Stimulated activated CD8-positive, alpha-beta memory T cell treated with anti-CD3 and anti-CD28 coated beads, Interleukin-15, amount 100 ng/mL, for 24 hours (primary cell): ENCODE measurements at regions not wholly inside any gene's neighbourhood (a gene's known extent, or its start where the extent isn't known, plus 50 kb on each side); places are given as distances from the start of the nearest gene placed in this dataset.

ENCODE experiments used
- DNase-seq: peaks from one replicate; pipeline ENCODE4 v3.0.0-alpha.2; 2020; ENCODE audit warnings: low read depth

GRCh38 chr21:28342212-28342810 is 650.4 kb downstream of the LTN1 start:
- DNase-seq = no peak

DNA sequence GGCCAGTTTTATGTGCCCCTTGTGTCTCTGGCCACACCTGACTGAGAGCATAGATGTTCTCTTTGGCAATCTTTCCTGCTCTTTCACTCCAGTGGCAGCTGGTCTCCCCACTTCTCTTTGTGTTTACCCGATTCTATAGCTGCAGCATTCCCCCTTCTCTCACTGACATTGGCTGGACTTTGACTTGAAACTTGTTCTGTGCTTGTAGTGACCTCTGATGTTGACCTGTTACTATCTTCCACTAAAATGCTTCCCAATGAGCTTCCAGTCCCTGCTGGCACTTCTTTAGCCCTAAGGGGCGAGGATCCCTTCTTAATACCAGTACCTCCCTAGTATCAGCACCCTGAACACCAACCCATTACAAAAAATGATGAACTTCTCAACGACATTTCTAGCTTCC is 653.3 kb downstream of the LTN1 start:
- no peak for DNase-seq

GRCh38 chr21:28338701-28339305 is 653.9 kb downstream of the LTN1 start:
- no peak for DNase-seq

DNA sequence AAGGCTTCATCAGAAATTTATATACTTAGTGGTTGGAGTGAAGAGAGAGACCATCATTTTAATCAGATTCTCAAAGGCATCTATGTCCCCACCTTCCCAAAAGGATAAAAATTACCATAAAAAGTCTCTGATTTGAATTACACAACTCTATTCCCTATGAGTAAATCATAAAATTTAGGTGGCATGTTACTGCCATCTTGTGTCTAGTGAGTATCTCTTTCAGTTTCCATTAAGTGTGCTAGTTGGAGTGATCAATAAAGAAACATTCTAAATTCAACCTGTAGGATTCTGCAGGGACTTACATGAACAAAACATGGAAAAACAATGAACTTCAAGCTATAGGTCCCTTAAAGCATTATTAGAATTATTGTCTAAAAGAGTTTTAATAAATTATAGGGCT is 655.4 kb downstream of the LTN1 start:
- no peak for DNase-seq

DNA sequence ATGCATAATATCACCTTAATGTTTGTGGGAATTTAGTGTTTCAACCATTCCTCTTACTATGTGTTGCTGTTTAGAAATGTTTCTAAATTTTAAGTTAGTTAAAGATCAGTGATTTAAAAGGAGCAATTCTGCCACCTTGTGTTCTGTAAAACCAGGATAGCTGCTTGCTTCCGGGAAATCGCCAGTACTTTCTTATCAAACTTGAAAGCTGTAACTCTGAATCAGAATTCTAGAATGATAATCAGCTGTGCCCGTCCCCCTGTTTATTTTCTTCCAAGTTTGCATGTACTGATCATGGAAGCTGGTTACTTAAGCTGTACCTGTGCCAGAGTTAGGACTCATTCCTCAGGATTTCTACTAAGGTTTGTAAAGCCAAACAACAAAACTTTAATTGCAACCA is 656.4 kb downstream of the LTN1 start:
- no peak for DNase-seq

DNA sequence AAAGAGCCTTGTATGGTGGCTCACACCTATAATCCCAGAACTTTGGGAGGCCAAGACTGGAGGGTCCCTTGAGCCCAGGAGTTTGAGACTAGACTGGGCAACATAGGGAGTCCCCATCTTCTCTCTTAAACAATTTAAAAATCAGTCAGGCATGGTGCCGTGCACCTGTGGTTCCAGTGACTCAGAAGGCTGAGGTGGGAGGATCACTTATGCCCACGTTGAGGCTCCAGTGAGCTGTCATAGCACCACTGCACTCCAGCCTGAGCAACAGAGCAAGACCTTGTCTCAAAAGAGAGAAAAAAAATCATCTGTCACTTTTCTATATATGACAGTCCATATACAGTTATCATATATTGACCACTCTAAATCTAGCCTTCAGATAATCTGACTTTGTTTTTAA is 658.3 kb downstream of the LTN1 start:
- no peak for DNase-seq

DNA sequence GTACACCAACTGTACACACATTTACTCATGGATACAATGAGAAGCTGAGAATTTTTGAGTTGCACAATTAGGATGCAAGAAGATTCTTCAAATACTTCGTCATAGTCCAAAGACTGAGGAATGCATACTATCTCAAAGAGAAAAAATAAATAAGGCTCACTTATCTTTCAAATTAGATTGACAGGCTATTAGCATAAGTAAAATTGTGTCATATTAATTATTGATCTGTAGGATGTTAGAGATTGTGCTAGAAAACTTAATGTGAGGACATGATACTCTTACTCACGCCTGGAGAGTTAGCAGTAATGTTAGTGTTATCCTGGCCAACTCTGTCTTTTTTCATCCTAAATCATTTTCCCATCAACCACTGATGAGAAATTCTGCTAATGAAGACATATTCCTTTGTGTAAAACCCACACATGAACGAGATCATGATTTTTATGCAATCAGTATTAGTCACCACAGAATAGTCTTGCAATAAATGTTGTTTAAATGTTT is 659.0 kb downstream of the LTN1 start:
- no peak for DNase-seq

DNA sequence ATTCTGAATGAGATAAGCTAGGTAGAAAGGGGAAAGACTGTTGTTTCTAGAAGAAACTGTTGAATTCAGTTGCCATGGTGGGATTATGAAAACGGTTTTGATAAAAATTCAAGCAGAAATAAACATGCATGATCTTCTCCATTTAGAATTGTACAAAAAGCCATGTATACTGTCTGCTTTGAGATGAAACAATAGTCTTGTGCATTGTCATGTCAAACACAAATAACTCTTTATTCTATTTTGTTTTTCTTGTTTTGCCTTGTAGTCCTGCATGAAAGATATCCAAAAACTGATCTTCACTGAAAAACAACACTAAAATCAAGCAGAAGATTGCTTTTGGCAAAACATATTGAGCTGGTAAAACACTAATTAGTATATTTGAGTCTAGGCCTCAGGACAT is 659.9 kb downstream of the LTN1 start:
- no peak for DNase-seq

- no peak for DNase-seq
Measured at GRCh38 chr21:28325618-28326017, 667.1 kb downstream of the LTN1 start.

DNA sequence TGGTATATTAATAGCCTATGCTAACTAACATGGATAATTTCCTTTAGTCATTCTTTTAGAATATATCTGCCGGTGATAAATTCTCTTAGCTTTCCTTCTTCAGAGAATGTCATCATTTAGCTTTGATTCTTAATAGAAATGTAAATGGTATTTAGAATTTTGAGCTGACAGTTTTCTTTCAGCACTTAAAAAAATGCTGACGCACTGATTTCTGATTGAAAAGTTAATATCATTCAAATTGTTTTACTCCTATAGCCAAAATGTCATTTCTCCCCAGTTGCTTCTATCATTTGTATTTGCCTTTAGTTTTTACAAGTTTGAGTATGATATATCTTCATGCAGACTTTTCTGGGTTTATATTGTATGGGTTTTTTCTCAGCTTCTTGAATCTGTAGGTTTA is 668.0 kb downstream of the LTN1 start:
- DNase-seq = no peak

DNA sequence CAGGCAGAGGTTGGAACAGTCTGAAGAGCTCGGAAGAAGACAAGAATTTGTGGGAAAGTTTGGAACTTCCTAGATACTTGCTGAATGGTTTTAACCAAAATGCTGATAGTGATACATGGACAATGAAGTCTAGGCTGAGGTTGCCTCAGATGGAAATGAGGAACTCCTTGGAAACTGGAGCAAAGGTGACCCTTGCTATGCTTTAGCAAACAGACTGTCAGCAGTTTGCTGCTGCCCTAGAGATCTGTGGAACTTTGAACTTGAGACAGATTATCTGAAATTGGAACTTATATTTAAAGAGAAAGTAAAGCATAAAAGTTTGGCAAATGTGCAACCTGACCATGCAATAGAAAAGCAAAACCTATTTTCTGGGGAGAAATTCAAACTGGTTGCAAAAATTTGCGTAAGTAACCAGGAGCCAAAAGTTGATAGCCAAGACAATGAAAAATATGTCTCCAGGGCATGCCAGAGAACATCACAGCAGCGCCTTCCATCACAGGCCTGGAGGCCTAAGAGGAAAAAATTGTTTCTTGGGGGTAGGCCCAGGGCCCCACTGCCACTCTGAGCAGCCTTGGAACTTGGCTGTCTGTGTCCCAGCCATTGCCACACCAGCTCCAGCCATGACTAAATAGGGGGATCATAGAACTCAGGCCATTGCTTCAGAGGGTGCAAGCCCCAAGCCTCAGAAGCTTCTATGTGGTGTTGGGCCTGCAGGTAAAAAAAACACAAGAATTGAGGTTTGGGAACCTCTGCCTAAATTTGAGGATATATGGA is 675.3 kb downstream of the LTN1 start:
- no peak for DNase-seq

GRCh38 chr21:28311411-28312190 is 681.1 kb downstream of the LTN1 start:
- DNase-seq = no peak

GRCh38 chr21:28310711-28311110 is 682.0 kb downstream of the LTN1 start:
- DNase-seq = no peak

- no peak for DNase-seq
Measured at GRCh38 chr21:28310171-28310685, 682.4 kb downstream of the LTN1 start.

- DNase-seq = no peak
Measured at GRCh38 chr21:28309596-28309995, 683.1 kb downstream of the LTN1 start.

DNA sequence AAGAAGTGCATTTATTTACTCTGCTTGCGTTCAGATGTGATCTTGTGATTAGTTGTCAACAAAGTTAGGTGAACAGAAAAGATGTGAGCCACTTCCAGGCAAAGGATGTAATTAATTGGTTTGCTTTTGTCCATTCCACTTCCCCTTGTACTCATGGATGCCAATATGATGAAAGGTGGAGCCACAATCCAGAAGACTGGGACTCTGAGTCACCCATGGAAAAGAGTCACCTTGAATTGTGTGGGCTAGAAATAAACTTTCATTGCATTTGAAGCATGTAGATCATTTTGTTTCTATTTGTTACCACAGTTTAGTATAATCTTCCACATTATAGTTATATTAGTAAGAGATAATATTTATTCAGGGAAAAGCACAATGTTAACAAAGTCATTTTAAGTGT is 684.2 kb downstream of the LTN1 start:
- no peak for DNase-seq

DNA sequence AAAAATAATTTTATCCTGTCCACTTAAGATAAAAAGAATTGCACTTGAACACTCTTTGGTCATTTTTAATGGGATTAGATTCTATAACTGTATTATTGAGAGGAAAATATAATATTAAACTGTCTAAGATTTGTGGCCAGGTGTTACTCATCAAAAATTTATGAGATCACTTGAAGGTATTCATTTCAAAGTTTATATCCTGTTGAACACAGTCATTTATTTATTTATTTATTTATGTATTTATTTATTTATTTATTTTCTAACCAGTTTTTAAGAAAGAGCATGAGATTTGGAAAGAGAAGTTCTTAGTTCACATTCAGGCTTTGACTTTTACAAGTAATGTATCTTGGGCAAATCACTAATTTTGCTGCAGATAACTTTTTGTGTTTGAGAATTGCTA is 692.7 kb downstream of the LTN1 start:
- no peak for DNase-seq

GRCh38 chr21:28298251-28298672 is 694.4 kb downstream of the LTN1 start:
- DNase-seq = no peak

- DNase-seq = no peak
Measured at GRCh38 chr21:28294051-28294450, 698.6 kb downstream of the LTN1 start.

DNA sequence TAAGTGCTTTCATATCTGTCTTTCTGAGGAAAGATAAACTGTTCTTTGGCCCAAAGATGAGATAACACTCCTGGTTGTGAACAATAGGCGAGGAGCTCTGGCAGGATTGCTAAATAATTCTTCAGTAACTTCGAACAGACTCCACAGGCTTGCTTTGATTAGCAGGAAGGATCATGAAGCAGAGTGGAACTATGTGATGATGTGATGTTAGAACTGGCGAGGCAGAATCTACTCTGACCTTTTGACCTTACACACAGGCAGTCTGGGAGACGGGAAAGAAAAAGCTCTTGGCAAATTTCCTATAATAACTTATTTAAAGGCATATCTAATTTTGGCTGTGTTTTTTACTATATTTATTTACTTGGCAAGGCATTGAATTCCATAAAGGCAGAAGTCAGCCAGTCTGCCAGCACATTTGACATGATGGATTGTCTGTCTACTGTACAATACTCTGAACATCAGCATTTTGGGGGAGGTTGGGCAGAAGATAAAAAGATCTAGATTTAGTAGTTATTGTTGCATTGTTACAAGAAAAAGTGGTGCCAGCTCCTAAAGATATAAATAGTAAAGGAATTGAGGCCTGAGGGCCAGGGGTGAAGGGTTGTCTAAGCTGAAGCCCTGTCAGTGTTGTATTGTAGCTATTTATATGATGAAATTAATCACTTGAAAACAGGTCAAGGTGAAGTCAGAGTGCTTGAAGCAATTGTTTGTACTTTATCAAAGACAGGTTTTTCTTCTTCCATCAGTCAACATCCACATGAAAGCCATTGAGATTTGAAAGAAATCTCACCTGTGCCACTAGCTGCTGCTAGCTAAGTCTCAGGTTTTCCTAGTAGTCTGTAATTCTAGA is 708.8 kb downstream of the LTN1 start:
- DNase-seq = no peak

GRCh38 chr21:28282833-28283232 is 709.8 kb downstream of the LTN1 start:
- no peak for DNase-seq
